ENCODE measurements at regions not wholly inside any gene's neighbourhood (a gene's known extent, or its start where the extent isn't known, plus 50 kb on each side); places are given as distances from the start of the nearest gene placed in this dataset.

DNA sequence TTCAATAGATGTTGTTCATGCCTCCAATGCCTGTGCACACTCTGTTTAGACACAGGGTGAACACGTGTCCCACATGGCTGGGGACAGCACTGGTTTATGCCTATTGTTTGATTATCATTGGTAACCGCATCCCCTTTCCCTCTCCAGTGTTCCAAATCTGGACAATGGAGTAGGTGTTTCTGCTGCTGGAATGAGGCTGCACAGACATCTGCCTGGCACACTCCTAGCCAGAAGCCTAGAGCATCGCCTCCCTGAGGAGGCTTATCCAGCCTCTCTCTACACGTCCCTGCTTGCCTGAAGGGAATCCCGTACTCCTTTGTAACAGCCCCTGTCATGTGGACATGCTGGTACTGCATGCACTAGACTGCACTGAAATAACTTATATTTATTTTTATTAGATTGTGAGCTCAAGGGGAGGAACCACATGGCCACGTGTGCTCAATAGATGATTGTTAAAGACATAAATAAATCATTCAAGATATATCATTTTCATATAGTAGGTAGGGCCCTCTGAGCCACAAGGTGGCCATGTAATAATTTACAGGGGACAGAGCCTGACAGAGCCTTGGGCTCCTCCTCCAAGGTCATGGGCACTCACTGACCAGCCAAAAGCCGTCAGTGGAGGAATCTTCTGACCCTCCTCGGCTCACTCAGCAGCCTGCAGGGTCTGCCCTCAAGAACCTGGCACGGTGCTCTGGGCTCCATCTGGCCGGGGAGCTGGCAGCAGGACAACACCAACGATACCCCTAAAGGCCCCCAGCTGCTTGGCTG lies 310.9 kb upstream of the ZNF32 start:
- no peak for TF ChIP-seq POLR2A (IDR thresholded peaks at IDR 0.05)
- no peak for TF ChIP-seq CTCF (IDR thresholded peaks at IDR 0.05)
